ENCODE measurements at regions not wholly inside any gene's neighbourhood (a gene's known extent, or its start where the extent isn't known, plus 50 kb on each side); places are given as distances from the start of the nearest gene placed in this dataset.

GRCh38 chr10:6997509-6997908, 413.3 kb downstream of the SFMBT2 start:
- TF ChIP-seq CTCF (conservative IDR thresholded peaks at IDR 0.05), result no peak
- Mint-ChIP-seq H3K9me3 (no peaks in the 10 kb centered on the region), H3K36me3 (no peaks in the 10 kb centered on the region), H3K4me1 (ENCODE audit: unreplicated experiment) (no peaks in the 10 kb centered on the region), H3K27ac (no peak overlapping the region), H3K4me3 (no peak overlapping the region), H3K27me3 (peaks cover 34% of the 10 kb centered on the region)
- no peak for DNase-seq (ENCODE audit: extremely low spot score, unreplicated experiment)

GRCh38 chr10:6996431-6996830, 414.4 kb downstream of the SFMBT2 start:
- no peaks in the 10 kb centered on the region for H3K9me3 Mint-ChIP-seq
- H3K36me3 Mint-ChIP-seq, result no peaks in the 10 kb centered on the region
- H3K4me3 Mint-ChIP-seq, result no peak overlapping the region
- TF ChIP-seq CTCF (conservative IDR thresholded peaks at IDR 0.05), result no peak
- no peaks in the 10 kb centered on the region for H3K4me1 Mint-ChIP-seq (ENCODE audit: unreplicated experiment)
- peaks cover 31% of the 10 kb centered on the region for H3K27me3 Mint-ChIP-seq
- no peak for DNase-seq (ENCODE audit: extremely low spot score, unreplicated experiment)
- H3K27ac Mint-ChIP-seq, result no peak overlapping the region

GRCh38 chr10:6995831-6996230, 415.0 kb downstream of the SFMBT2 start:
- Mint-ChIP-seq H3K9me3 (no peaks in the 10 kb centered on the region), H3K27me3 (peaks cover 31% of the 10 kb centered on the region), H3K27ac (no peak overlapping the region), H3K36me3 (no peaks in the 10 kb centered on the region), H3K4me1 (ENCODE audit: unreplicated experiment) (no peaks in the 10 kb centered on the region), H3K4me3 (no peak overlapping the region)
- no peak for DNase-seq (ENCODE audit: extremely low spot score, unreplicated experiment)
- no peak for TF ChIP-seq CTCF (conservative IDR thresholded peaks at IDR 0.05)

GRCh38 chr10:6995341-6995740, 415.3 kb upstream of the PRKCQ start:
- no peak overlapping the region for H3K27ac Mint-ChIP-seq
- H3K36me3 Mint-ChIP-seq, result no peaks in the 10 kb centered on the region
- H3K4me3 Mint-ChIP-seq, result no peak overlapping the region
- no peaks in the 10 kb centered on the region for H3K9me3 Mint-ChIP-seq
- no peak for DNase-seq (ENCODE audit: extremely low spot score, unreplicated experiment)
- H3K4me1 Mint-ChIP-seq (ENCODE audit: unreplicated experiment), result no peaks in the 10 kb centered on the region
- H3K27me3 Mint-ChIP-seq, result peaks cover 31% of the 10 kb centered on the region
- no peak for TF ChIP-seq CTCF (conservative IDR thresholded peaks at IDR 0.05)

- TF ChIP-seq CTCF (conservative IDR thresholded peaks at IDR 0.05), result no peak
- H3K9me3 Mint-ChIP-seq, result no peaks in the 10 kb centered on the region
- no peaks in the 10 kb centered on the region for H3K36me3 Mint-ChIP-seq
- no peak overlapping the region for H3K27ac Mint-ChIP-seq
- no peak overlapping the region for H3K4me3 Mint-ChIP-seq
- H3K4me1 Mint-ChIP-seq (ENCODE audit: unreplicated experiment), result no peaks in the 10 kb centered on the region
- DNase-seq (ENCODE audit: extremely low spot score, unreplicated experiment), result no peak
- peaks cover 14% of the 10 kb centered on the region for H3K27me3 Mint-ChIP-seq
These were observed 410.8 kb upstream of the PRKCQ start for GRCh38 chr10:6990891-6991290.

GRCh38 chr10:6988654-6989053, 408.6 kb upstream of the PRKCQ start:
- no peak for TF ChIP-seq CTCF (conservative IDR thresholded peaks at IDR 0.05)
- Mint-ChIP-seq H3K4me1 (ENCODE audit: unreplicated experiment) (no peaks in the 10 kb centered on the region), H3K9me3 (no peaks in the 10 kb centered on the region), H3K27ac (no peak overlapping the region), H3K4me3 (no peak overlapping the region), H3K27me3 (peaks cover 3% of the 10 kb centered on the region), H3K36me3 (no peaks in the 10 kb centered on the region)
- no peak for DNase-seq (ENCODE audit: extremely low spot score, unreplicated experiment)

Data from type B pancreatic cell (in vitro differentiated cells).